Endothelial cell of hepatic sinusoid (primary cell): ENCODE measurements at regions not wholly inside any gene's neighbourhood (a gene's known extent, or its start where the extent isn't known, plus 50 kb on each side); places are given as distances from the start of the nearest gene placed in this dataset.

ENCODE experiments used
- in situ Hi-C: cut with HindIII; loops from 2 replicates; pipeline ENCODE4 v1.10.0; 2017; ENCODE audit warnings: low sequenced_read_pairs

DNA sequence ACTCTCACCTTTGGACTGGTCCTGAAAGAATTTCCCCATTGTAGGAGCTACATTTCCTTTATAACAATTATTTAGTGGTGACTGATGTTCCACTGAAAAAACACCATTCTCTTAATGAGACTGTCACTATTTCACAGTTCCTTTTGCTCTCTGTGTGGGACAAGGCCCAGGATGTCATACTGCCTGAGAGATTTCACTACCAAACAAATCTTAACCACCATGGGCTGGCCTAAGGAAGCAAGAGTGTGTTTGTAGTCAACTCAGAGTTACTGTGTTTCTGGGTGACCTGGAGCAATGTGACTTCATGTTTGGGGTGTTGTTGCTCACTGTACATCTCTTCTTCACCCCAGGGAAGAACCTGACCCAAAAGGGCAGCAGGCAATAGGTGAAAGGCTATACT, 50.1 kb upstream of the ZNF608 start:
- in situ Hi-C loops = no loop called here

- in situ Hi-C loops = no loop called here
These were observed 51.2 kb upstream of the ZNF608 start for GRCh38 chr5:124797665-124798087.

GRCh38 chr5:124798890-124799289, 52.5 kb upstream of the ZNF608 start:
- in situ Hi-C loops = no loop called here

- in situ Hi-C loops = loop anchor here (5.0 kb wide), 1 partner anchor 54 kb away; the partner anchor contains the start of gene ZNF608
These were observed 55.1 kb upstream of the ZNF608 start for GRCh38 chr5:124801551-124801950.

GRCh38 chr5:124803617-124804323, 57.3 kb upstream of the ZNF608 start:
- in situ Hi-C loops = loop anchor here (5.0 kb wide), 1 partner anchor 56 kb away; the partner anchor contains the start of gene ZNF608

DNA sequence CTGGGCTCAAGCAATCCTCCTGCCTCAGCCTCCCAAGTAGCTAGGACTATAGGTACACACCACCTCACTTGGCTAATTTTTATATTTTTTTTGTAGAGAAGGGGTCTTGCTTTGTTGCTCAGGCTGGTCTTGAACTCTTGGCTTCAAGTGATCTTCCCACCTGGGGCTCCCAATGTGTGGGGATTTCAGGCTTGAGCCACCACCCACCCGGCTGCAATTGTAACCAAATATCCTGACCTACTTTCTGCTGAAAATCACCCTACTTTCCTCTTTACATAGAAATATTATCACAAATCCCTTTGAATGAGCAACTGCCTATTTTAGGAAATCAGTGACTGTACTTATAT, 59.6 kb upstream of the ZNF608 start:
- in situ Hi-C loops = no loop called here

DNA sequence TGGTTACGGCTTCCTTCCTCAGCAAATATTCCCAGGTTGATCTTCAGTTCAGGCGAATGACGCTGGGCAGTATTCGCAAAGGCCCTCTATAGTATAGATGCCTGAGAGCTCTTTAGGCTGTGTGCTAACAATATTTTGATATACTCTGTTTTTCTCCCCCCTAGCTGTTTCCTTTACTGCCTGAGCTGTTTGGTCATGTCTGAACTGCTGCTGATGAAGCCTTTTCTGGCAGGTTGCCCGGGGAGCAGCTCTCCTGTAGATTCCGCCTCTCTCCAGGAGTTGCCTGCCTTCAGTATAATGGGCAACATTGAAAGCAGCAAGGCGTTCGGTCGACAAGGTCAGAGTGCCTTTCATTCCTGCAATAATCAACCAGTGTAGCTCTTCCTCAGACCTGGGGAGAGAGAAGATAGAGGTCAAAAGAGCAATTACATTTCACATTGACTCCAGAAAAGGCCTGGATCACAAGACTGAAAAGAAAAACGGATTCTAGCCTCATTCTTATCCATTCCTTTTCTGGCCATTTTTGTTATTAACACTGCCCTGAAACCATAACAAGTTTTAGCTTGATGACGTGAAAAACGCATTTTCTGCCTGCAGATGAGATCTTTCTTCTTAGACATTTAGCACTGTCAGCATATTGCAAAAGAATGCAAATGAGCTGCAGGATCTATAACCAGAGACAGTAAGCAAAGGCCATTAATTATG, 60.1 kb upstream of the ZNF608 start:
- in situ Hi-C loops = no loop called here

DNA sequence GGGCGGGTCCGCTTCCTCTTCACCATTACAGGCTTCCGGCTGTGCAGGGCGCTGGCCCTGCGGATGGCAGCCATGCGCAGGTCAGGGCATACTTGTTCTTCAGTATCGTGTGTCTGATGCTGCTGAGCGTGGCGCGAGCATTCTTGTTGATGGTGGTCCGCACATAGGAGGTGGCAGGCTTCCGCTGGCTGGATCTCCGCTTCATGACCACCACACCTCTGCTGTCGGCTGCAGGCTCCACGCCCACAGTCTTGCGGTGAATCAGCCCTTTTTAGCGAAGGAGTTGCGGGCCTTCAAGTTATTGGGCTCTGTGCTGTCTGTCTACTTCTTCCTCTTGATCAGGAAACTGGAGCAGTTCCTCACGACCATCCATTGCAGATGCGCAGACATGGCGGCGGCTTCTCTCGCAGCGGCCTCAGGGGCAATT, 62.4 kb upstream of the ZNF608 start:
- in situ Hi-C loops = no loop called here

GRCh38 chr5:124810396-124811006, 64.1 kb upstream of the ZNF608 start:
- in situ Hi-C loops = no loop called here

DNA sequence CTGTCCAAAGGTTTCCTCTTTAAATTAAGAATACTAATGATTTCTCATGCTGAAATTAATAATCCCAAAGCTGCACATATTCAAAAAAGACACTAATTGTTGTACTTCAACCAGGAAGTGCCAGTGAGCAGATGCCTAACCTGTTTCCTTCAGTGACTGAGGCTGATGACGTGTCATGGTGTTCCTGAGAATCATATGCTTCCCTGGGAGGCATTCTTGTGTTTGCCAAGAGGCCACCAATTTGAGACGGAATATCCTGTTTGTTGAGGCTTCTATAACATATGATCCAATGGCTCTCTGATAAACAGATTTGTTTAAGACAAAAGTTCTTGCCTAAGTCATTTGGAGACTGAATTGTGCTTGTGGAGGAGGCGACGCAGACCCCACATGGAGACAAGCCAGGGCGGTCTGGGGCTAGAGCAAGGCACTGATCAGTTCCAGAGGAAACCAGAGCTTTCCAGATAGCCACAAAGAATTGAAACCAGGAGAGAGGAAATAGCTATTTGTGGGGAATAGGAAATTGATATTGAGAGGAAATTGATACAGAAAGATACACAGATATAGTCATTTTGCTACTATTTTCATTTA, 66.4 kb upstream of the ZNF608 start:
- in situ Hi-C loops = no loop called here

DNA sequence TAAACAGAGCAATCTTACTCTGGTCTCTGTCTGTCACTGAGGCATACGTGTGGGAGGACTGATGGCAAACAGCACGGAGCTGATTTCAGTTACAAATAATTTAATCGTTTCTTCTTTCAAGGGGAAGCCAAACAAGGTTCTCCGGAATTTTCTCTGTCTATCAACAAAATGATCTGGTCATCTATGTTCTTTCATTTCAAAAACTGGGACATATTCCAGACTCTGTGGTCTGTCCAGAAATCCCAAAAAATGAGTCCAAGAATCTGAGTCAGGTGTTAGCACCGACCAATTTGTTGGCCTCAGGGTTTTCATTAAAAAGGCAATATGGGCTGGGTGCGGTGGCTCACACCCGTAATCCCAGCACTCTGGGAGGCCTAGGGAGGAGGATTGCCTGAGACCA, 69.9 kb upstream of the ZNF608 start:
- in situ Hi-C loops = no loop called here

DNA sequence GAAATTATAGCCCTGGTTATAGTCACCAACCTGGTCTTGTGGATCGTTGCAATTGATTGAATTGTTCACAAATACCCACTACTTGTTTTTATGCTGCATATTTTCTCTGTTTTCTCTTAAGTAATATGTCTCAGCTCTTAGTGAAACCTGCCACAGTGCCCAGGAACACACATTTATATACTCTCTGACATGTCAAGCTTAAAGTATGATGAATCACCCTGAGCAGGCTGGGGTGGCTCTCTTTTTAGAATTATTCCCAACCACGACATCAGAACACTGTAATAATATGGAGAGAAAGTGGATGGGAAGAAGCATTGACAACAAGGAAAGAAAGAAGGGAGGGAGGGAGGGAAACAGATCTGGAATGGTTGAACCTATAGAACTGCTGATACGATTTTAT, 72.8 kb upstream of the ZNF608 start:
- in situ Hi-C loops = no loop called here

- in situ Hi-C loops = no loop called here
These were observed 76.2 kb upstream of the ZNF608 start for GRCh38 chr5:124822647-124823046.

DNA sequence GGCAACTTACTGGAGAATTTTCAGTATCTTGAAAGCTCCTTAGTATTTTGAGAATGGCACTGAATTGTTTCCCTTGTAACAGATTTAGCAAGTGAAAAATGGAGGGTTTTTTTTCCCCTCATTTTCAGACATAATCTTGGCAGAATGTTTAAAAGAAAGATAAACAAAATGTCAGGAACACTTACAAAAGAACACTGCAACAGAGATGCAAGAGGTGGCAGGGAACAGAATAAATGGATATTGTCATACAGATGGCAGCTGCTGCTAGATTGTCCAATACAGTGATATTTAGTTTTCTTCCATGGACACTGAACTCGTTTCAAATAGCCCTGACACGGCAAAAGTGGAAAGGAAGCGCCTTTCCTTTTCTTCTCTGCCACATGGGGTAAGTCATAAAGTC, 76.9 kb upstream of the ZNF608 start:
- in situ Hi-C loops = no loop called here

- in situ Hi-C loops = no loop called here
These were observed 78.3 kb upstream of the ZNF608 start for GRCh38 chr5:124824637-124825158.

- in situ Hi-C loops = no loop called here
These were observed 79.0 kb upstream of the ZNF608 start for GRCh38 chr5:124825250-124825982.

- in situ Hi-C loops = no loop called here
These were observed 79.5 kb upstream of the ZNF608 start for GRCh38 chr5:124825983-124826337.

GRCh38 chr5:124828731-124829234, 82.3 kb upstream of the ZNF608 start:
- in situ Hi-C loops = no loop called here

GRCh38 chr5:124831687-124832240, 85.3 kb upstream of the ZNF608 start:
- in situ Hi-C loops = no loop called here

DNA sequence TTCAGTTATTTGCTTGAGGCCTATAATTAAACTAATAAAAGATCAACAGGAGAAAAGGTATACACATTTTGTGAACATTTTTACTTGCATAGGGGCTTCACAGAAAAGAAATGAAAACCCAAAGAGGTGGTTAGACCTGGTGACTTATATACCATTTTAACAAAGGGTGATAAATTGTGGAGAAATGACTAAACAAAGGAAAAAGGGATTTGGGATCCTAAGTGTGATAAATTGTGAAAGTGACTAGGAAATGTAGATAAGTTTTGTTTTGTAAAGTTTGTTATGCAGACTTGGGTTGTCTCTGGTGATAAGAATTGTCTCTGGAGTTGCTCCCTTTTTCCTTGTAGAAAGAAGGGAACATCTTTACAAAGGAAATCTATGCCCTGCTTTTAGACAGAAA, 86.1 kb upstream of the ZNF608 start:
- in situ Hi-C loops = no loop called here
